Liver (tissue), 3 donors: ENCODE measurements at regions not wholly inside any gene's neighbourhood (a gene's known extent, or its start where the extent isn't known, plus 50 kb on each side); places are given as distances from the start of the nearest gene placed in this dataset.

Experiments used
- CTCF ChIP-seq: fragments of 150-350 bp; IDR thresholded peaks from 2 replicates; pipeline ENCODE4 v1.5.1; 2017; ENCODE audit warnings: improper control_type of control experiment, low read depth, low read length; ENCODE audit not compliant: missing input control
- MAX ChIP-seq: IDR thresholded peaks from 2 replicates; pipeline ENCODE4 v1.6.1; 2016; ENCODE audit warnings: antibody characterized with exemption
- REST ChIP-seq: IDR thresholded peaks from 2 replicates; pipeline ENCODE4 v1.6.1; 2016; ENCODE audit warnings: antibody characterized with exemption, mild to moderate bottlenecking
- SP1 ChIP-seq: IDR thresholded peaks from 2 replicates; pipeline ENCODE4 v1.6.1; 2018; ENCODE audit warnings: antibody characterized with exemption, mild to moderate bottlenecking
- YY1 ChIP-seq: IDR thresholded peaks from 2 replicates; pipeline ENCODE4 v1.6.1; 2016; ENCODE audit warnings: antibody characterized with exemption, mild to moderate bottlenecking
- donor health status: healthy.
- donor health status: healthy.

DNA sequence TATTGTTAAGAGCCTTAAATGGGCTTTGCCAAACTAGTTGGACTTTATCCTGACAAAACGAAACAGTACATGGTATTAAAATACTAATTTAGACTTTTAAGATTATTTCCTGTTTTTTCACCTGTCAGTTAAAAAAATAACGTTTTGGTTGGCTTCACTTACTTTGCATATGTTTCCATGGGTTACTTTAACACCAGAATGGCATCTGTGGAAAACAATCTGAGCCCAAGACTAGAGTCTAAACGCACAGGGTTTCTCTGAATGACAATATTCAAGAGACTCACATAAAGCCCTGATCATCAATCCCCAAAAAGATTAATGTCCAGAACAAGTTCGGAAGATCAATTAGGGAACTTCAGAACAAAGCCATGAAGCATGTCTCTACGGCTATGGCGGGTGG lies 888.0 kb downstream of the EPHA4 start:
- no peak for TF ChIP-seq CTCF
- TF ChIP-seq MAX: no peak
- TF ChIP-seq SP1: no peak
- no peak for TF ChIP-seq YY1
- TF ChIP-seq REST: no peak
